WTC11 (cell line): ENCODE measurements at regions not wholly inside any gene's neighbourhood (a gene's known extent, or its start where the extent isn't known, plus 50 kb on each side); places are given as distances from the start of the nearest gene placed in this dataset.

Source experiments
- ATF3 ChIP-seq: sonication (generic); formaldehyde crosslinking; conservative IDR thresholded peaks from 2 replicates; pipeline ENCODE4 v1.8.1; 2022; ENCODE audit warnings: mild to moderate bottlenecking, missing genetic modification reagents
- CBFB ChIP-seq: sonication (generic); formaldehyde crosslinking; IDR thresholded peaks from 2 replicates; pipeline ENCODE4 v1.8.1; 2022; ENCODE audit warnings: mild to moderate bottlenecking, low read depth, missing genetic modification reagents
- CTCF ChIP-seq: fragments of 200-600 bp; IDR thresholded peaks from 2 replicates; pipeline ENCODE4 v1.8.0; 2022; ENCODE audit warnings: antibody characterized with exemption
- JUN ChIP-seq: sonication (generic); formaldehyde crosslinking; IDR thresholded peaks from 2 replicates; pipeline ENCODE4 v1.8.0; 2023; ENCODE audit warnings: mild to moderate bottlenecking, missing genetic modification reagents
- MAX ChIP-seq: sonication (generic); formaldehyde crosslinking; IDR thresholded peaks from 2 replicates; pipeline ENCODE4 v1.8.0; 2022; ENCODE audit warnings: mild to moderate bottlenecking, missing genetic modification reagents
- PRDM15 ChIP-seq: sonication (generic); formaldehyde crosslinking; IDR thresholded peaks from 2 replicates; pipeline ENCODE4 v1.8.0; 2022; ENCODE audit warnings: missing genetic modification reagents
- SMAD3 ChIP-seq: sonication (generic); formaldehyde crosslinking; IDR thresholded peaks from 2 replicates; pipeline ENCODE4 v1.8.0; 2022; ENCODE audit warnings: missing genetic modification reagents, mild to moderate bottlenecking, borderline replicate concordance
- SP1 ChIP-seq: sonication (generic); formaldehyde crosslinking; conservative IDR thresholded peaks from 2 replicates; pipeline ENCODE4 v1.8.1; 2022; ENCODE audit warnings: missing genetic modification reagents
- ZNF263 ChIP-seq: sonication (generic); formaldehyde crosslinking; IDR thresholded peaks from 2 replicates; pipeline ENCODE4 v1.8.1; 2022; ENCODE audit warnings: low read depth, mild to moderate bottlenecking, moderate library complexity, missing genetic modification reagents
- ZNF281 ChIP-seq: sonication (generic); formaldehyde crosslinking; IDR thresholded peaks from 2 replicates; pipeline ENCODE4 v1.8.0; 2023; ENCODE audit warnings: mild to moderate bottlenecking, missing genetic modification reagents
- ZNF416 ChIP-seq: fragments of 250-450 bp; sonication (Bioruptor Pico); IDR thresholded peaks from 2 replicates; pipeline ENCODE4 v1.9.0; 2021; ENCODE audit warnings: mild to moderate bottlenecking, inconsistent platforms
- ZNF425 ChIP-seq: fragments of 250-450 bp; sonication (Bioruptor Pico); conservative IDR thresholded peaks from 2 replicates; pipeline ENCODE4 v1.9.0; 2021; ENCODE audit warnings: mild to moderate bottlenecking

GRCh38 chr2:150140777-150141176 lies 346.7 kb downstream of the RND3 start:
- TF ChIP-seq CTCF (no peak), MAX (CRISPR knock-in tag) (no peak), ZNF425 (CRISPR knock-in tag) (no peak), SMAD3 (CRISPR knock-in tag) (no peak), ATF3 (no peak), JUN (CRISPR knock-in tag) (no peak), ZNF416 (CRISPR knock-in tag) (no peak), ZNF263 (CRISPR knock-in tag) (no peak), PRDM15 (no peak), ZNF281 (CRISPR knock-in tag) (no peak), CBFB (no peak), SP1 (CRISPR knock-in tag) (no peak)
